PC-3 (cell line): ENCODE measurements at regions not wholly inside any gene's neighbourhood (a gene's known extent, or its start where the extent isn't known, plus 50 kb on each side); places are given as distances from the start of the nearest gene placed in this dataset.

Experiments
- CTCF ChIP-seq: fragments of 300-600 bp; sonication (generic); conservative IDR thresholded peaks from 2 replicates; pipeline ENCODE4 v1.5.1; 2017; ENCODE audit warnings: antibody characterized with exemption, low read depth, mild to moderate bottlenecking, low read length
- EZH2 ChIP-seq: fragments of 300-600 bp; sonication (generic); IDR thresholded peaks from one replicate; pipeline ENCODE4 v1.6.1; 2017; ENCODE audit warnings: antibody characterized with exemption, mild to moderate bottlenecking, low read length; ENCODE audit not compliant: unreplicated experiment
- EZH2phosphoT487 ChIP-seq: fragments of 300-600 bp; sonication (generic); IDR thresholded peaks from 2 replicates; pipeline ENCODE4 v1.6.1; 2018; ENCODE audit warnings: mild to moderate bottlenecking, antibody characterized with exemption, low read length, borderline replicate concordance

GRCh38 chr7:83794829-83795228 lies 145.9 kb upstream of the SEMA3E start:
- TF ChIP-seq CTCF (no peak), EZH2 (no peak), EZH2phosphoT487 (no peak)
